H9 (cell line): ENCODE measurements at regions not wholly inside any gene's neighbourhood (a gene's known extent, or its start where the extent isn't known, plus 50 kb on each side); places are given as distances from the start of the nearest gene placed in this dataset.

Experiments
- DNase-seq: peaks from one replicate; pipeline ENCODE4 v3.0.0-alpha.2; 2017
- H2AFZ ChIP-seq: one replicate; pipeline ENCODE4 v1.6.1; 2013; ENCODE audit warnings: mild to moderate bottlenecking, low read length, control low read depth, moderate library complexity
- H2AK5ac ChIP-seq: 2 replicates; pipeline ENCODE4 v1.6.1; 2013; ENCODE audit warnings: low read length, control low read depth, mixed read lengths; ENCODE audit not compliant: insufficient read length
- H2BK120ac ChIP-seq: one replicate; pipeline ENCODE4 v1.6.1; 2013; ENCODE audit warnings: low read depth, mild to moderate bottlenecking, low read length, control low read depth, inconsistent platforms; ENCODE audit not compliant: poor library complexity, severe bottlenecking
- H2BK12ac ChIP-seq: 2 replicates; pipeline ENCODE4 v1.6.1; 2013; ENCODE audit warnings: low read length, control low read depth, mixed read lengths, low read depth; ENCODE audit not compliant: insufficient read length
- H2BK15ac ChIP-seq: 2 replicates; pipeline ENCODE4 v1.6.1; 2013; ENCODE audit warnings: low read depth, low read length, control low read depth
- H2BK20ac ChIP-seq: one replicate; pipeline ENCODE4 v1.6.1; 2013; ENCODE audit warnings: low read depth, mild to moderate bottlenecking, low read length, control low read depth, inconsistent platforms; ENCODE audit not compliant: poor library complexity, severe bottlenecking
- H2BK5ac ChIP-seq: 2 replicates; pipeline ENCODE4 v1.6.1; 2013; ENCODE audit warnings: low read length, control low read depth, mixed read lengths; ENCODE audit not compliant: insufficient read length
- H3K14ac ChIP-seq: 2 replicates; pipeline ENCODE4 v1.6.1; 2013; ENCODE audit warnings: low read length, control low read depth; ENCODE audit not compliant: insufficient read depth
- H3K18ac ChIP-seq: 2 replicates; pipeline ENCODE4 v1.6.1; 2013; ENCODE audit warnings: low read depth, mild to moderate bottlenecking, mixed read lengths, low read length, control low read depth; ENCODE audit not compliant: insufficient read length
- H3K23ac ChIP-seq: 2 replicates; pipeline ENCODE4 v1.6.1; 2013; ENCODE audit warnings: low read length, control low read depth, mixed read lengths, low read depth; ENCODE audit not compliant: insufficient read length
- H3K23me2 ChIP-seq: 2 replicates; pipeline ENCODE4 v1.6.1; 2013; ENCODE audit warnings: low read depth, mild to moderate bottlenecking, mixed read lengths, low read length, control low read depth; ENCODE audit not compliant: insufficient read length, poor library complexity, severe bottlenecking
- H3K27ac ChIP-seq: 2 replicates; pipeline ENCODE4 v1.5.1; 2013; ENCODE audit warnings: low read length, control low read depth, mixed read lengths, low read depth; ENCODE audit not compliant: insufficient read length
- H3K27me3 ChIP-seq: 2 replicates; pipeline ENCODE4 v1.6.1; 2013; ENCODE audit warnings: low read length, control low read depth, inconsistent platforms; ENCODE audit not compliant: insufficient read depth
- H3K4ac ChIP-seq: 2 replicates; pipeline ENCODE4 v1.6.1; 2013; ENCODE audit warnings: low read depth, mild to moderate bottlenecking, control low read depth, inconsistent platforms, low read length, moderate library complexity
- H3K4me1 ChIP-seq: 2 replicates; pipeline ENCODE4 v1.6.1; 2013; ENCODE audit warnings: low read length, control low read depth, inconsistent platforms; ENCODE audit not compliant: insufficient read depth
- H3K4me2 ChIP-seq: 2 replicates; pipeline ENCODE4 v1.6.1; 2013; ENCODE audit warnings: low read length, control low read depth, mixed read lengths; ENCODE audit not compliant: insufficient read length, insufficient read depth
- H3K56ac ChIP-seq: 2 replicates; pipeline ENCODE4 v1.6.1; 2013; ENCODE audit warnings: low read depth, mild to moderate bottlenecking, mixed read lengths, low read length, control low read depth; ENCODE audit not compliant: insufficient read length
- H3K79me1 ChIP-seq: 2 replicates; pipeline ENCODE4 v1.6.1; 2013; ENCODE audit warnings: low read depth, mild to moderate bottlenecking, moderate library complexity, low read length, control low read depth, inconsistent platforms; ENCODE audit not compliant: insufficient read depth, poor library complexity, severe bottlenecking
- H3K79me2 ChIP-seq: 2 replicates; pipeline ENCODE4 v1.6.1; 2013; ENCODE audit warnings: low read length, control low read depth, inconsistent platforms; ENCODE audit not compliant: insufficient read depth
- H3K9ac ChIP-seq: 2 replicates; pipeline ENCODE4 v1.6.1; 2013; ENCODE audit warnings: low read length, control low read depth, mixed read lengths; ENCODE audit not compliant: insufficient read length; ENCODE audit errors: extremely low read depth
- H3K9me3 ChIP-seq: one replicate; pipeline ENCODE4 v1.6.1; 2013; ENCODE audit warnings: low read depth, low read length, inconsistent platforms; ENCODE audit not compliant: control insufficient read depth
- H3T11ph ChIP-seq: one replicate; pipeline ENCODE4 v1.6.1; 2013; ENCODE audit warnings: mild to moderate bottlenecking, low read length, control low read depth, inconsistent platforms
- H4K20me1 ChIP-seq: one replicate; pipeline ENCODE4 v1.6.1; 2013; ENCODE audit not compliant: control insufficient read depth, insufficient read length, insufficient read depth
- H4K5ac ChIP-seq: 2 replicates; pipeline ENCODE4 v1.6.1; 2013; ENCODE audit warnings: low read depth, mild to moderate bottlenecking, mixed read lengths, low read length, control low read depth; ENCODE audit not compliant: insufficient read length
- H4K8ac ChIP-seq: replicated peaks from 2 replicates; pipeline ENCODE4 v1.6.1; 2013; ENCODE audit warnings: low read length, control low read depth, mixed read lengths, low read depth; ENCODE audit not compliant: insufficient read length
- H4K91ac ChIP-seq: 2 replicates; pipeline ENCODE4 v1.6.1; 2013; ENCODE audit warnings: low read depth, mild to moderate bottlenecking, moderate library complexity, mixed read lengths, low read length, control low read depth; ENCODE audit not compliant: insufficient read length
- H3K27ac Mint-ChIP-seq, 3 experiments: 2 replicates in 2 of 3; 3 replicates in 1 of 3; pipeline ENCODE4 v1.8.0; 2020 to 2021; ENCODE audit warnings: mixed read lengths in 3 of 3, mild to moderate bottlenecking in 1 of 3, moderate library complexity in 1 of 3
- H3K27me3 Mint-ChIP-seq: 2 replicates; pipeline ENCODE4 v1.8.0; 2021; ENCODE audit warnings: low read depth, mild to moderate bottlenecking, moderate library complexity, mixed read lengths
- H3K36me3 Mint-ChIP-seq, 3 experiments: 2 replicates in 2 of 3; 3 replicates in 1 of 3; pipeline ENCODE4 v1.8.0; 2020 to 2021; ENCODE audit warnings: low read depth in 3 of 3, mixed read lengths in 3 of 3; ENCODE audit not compliant: insufficient read depth in 1 of 3
- H3K4me1 Mint-ChIP-seq, 2 experiments: 2 replicates each; pipeline ENCODE4 v1.8.0; 2020; ENCODE audit warnings: mixed read lengths in 2 of 2
- H3K4me3 Mint-ChIP-seq, 2 experiments: 2 replicates in 1 of 2; 3 replicates in 1 of 2; pipeline ENCODE4 v1.8.0; 2020 to 2021; ENCODE audit warnings: mild to moderate bottlenecking in 2 of 2, mixed read lengths in 2 of 2, moderate library complexity in 1 of 2
- H3K9me3 Mint-ChIP-seq, 2 experiments: 2 replicates in 1 of 2; 3 replicates in 1 of 2; pipeline ENCODE4 v1.8.0; 2020; ENCODE audit warnings: mild to moderate bottlenecking in 2 of 2, mixed read lengths in 2 of 2, moderate library complexity in 1 of 2
- WGBS: extraction: QIAGEN DNeasy Blood & Tissue Kit; methylation state at CpG from one replicate; pipeline ENCODE4 v1.1.7; 2013; ENCODE audit warnings: missing lambda C conversion rate, low lambda C conversion rate, mixed read lengths; ENCODE audit not compliant: insufficient read length; ENCODE audit errors: extremely low coverage; 5-methylcytosine and 5-hydroxymethylcytosine counted together
- TF ChIP-seq, protein P1 (sequence below): fragments of 200-600 bp; sonication (generic); conservative IDR thresholded peaks from 3 replicates; pipeline ENCODE4 v1.8.0; 2021; ENCODE audit warnings: antibody characterized with exemption, mild to moderate bottlenecking

DNA sequence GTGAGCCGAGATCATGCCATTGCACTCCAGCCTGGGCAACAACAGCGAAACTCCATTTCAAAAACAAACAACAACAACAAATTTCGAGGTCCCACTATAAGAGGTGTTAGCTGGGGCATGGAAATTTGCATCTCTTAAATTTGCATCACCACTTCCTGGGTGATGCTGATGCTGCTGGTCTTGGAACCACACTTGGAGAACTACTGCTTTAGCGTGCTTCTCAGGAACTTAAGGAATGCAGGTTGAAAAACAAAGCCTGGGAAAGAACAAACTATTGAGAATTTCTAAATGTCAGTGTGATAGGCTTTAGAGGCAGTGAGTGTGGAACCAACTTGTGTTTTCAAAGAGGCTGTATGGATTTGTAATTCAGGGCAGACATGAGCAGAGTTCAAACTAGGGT lies 858.4 kb upstream of the ARPP21 start:
- H3K9me3 ChIP-seq: no peaks in the 10 kb centered on the region
- H4K8ac ChIP-seq: no peak overlapping the region
- no peaks in the 10 kb centered on the region for H3K79me2 ChIP-seq
- H2AFZ ChIP-seq: no peak overlapping the region
- TF ChIP-seq, protein P1, sequence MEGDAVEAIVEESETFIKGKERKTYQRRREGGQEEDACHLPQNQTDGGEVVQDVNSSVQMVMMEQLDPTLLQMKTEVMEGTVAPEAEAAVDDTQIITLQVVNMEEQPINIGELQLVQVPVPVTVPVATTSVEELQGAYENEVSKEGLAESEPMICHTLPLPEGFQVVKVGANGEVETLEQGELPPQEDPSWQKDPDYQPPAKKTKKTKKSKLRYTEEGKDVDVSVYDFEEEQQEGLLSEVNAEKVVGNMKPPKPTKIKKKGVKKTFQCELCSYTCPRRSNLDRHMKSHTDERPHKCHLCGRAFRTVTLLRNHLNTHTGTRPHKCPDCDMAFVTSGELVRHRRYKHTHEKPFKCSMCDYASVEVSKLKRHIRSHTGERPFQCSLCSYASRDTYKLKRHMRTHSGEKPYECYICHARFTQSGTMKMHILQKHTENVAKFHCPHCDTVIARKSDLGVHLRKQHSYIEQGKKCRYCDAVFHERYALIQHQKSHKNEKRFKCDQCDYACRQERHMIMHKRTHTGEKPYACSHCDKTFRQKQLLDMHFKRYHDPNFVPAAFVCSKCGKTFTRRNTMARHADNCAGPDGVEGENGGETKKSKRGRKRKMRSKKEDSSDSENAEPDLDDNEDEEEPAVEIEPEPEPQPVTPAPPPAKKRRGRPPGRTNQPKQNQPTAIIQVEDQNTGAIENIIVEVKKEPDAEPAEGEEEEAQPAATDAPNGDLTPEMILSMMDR: no peak
- H2BK20ac ChIP-seq: no peak overlapping the region
- no peak overlapping the region for H3K18ac ChIP-seq
- H3K4me2 ChIP-seq: no peak overlapping the region
- no peak overlapping the region for H2AK5ac ChIP-seq
- no peak overlapping the region for H3K9ac ChIP-seq
- no peak overlapping the region for H2BK12ac ChIP-seq
- H4K5ac ChIP-seq: no peak overlapping the region
- H4K91ac ChIP-seq: no peak overlapping the region
- H3K4me3 Mint-ChIP-seq: no peak overlapping the region
- H3K27ac Mint-ChIP-seq: peak overlapping the region; percentile 0 to 34 (median 5); a peak in 4 of 7 replicates
- H4K20me1 ChIP-seq: no peaks in the 10 kb centered on the region
- H3K27me3 Mint-ChIP-seq: no peaks in the 10 kb centered on the region
- no peak overlapping the region for H2BK120ac ChIP-seq
- no peaks in the 10 kb centered on the region for H3K27me3 ChIP-seq
- peaks cover 5 to 6% of the 10 kb centered on the region in 2 experiments for H3K4me1 Mint-ChIP-seq
- no peak overlapping the region for H3K27ac ChIP-seq
- no peaks in the 10 kb centered on the region for H3K79me1 ChIP-seq
- no peaks in the 10 kb centered on the region; a peak in 1 of 7 replicates for H3K36me3 Mint-ChIP-seq
- no peak overlapping the region for H3K56ac ChIP-seq
- no peaks in the 10 kb centered on the region for H3K23me2 ChIP-seq
- no peak overlapping the region for H2BK15ac ChIP-seq
- H3K9me3 Mint-ChIP-seq: no peaks in the 10 kb centered on the region
- no CpG with 5 or more reads among the region's 4 CpGs for WGBS
- H3K23ac ChIP-seq: no peak overlapping the region
- DNase-seq: no peak
- no peak overlapping the region for H2BK5ac ChIP-seq
- no peaks in the 10 kb centered on the region for H3K4me1 ChIP-seq
- no peak overlapping the region for H3K4ac ChIP-seq
- H3K14ac ChIP-seq: no peak overlapping the region
- H3T11ph ChIP-seq: no peak overlapping the region
